Left ventricle myocardium inferior (tissue), 1 donor: ENCODE measurements at regions not wholly inside any gene's neighbourhood (a gene's known extent, or its start where the extent isn't known, plus 50 kb on each side); places are given as distances from the start of the nearest gene placed in this dataset.

ENCODE experiments used
- DNase-seq: peaks from one replicate; pipeline ENCODE4 v3.0.0-alpha.2; 2020
- H3K27ac ChIP-seq: fragments of 200-600 bp; replicated peaks from 2 replicates; pipeline ENCODE4 v1.8.0; 2021
- H3K27me3 ChIP-seq: fragments of 200-600 bp; 2 replicates; pipeline ENCODE4 v1.8.0; 2021; ENCODE audit warnings: low read depth
- H3K36me3 ChIP-seq: fragments of 200-600 bp; 2 replicates; pipeline ENCODE4 v1.8.0; 2021
- H3K4me1 ChIP-seq: fragments of 200-600 bp; 2 replicates; pipeline ENCODE4 v1.8.0; 2021
- H3K4me3 ChIP-seq: fragments of 200-600 bp; 2 replicates; pipeline ENCODE4 v1.8.0; 2021; ENCODE audit warnings: mild to moderate bottlenecking, moderate library complexity
- H3K9me3 ChIP-seq: fragments of 200-600 bp; replicated peaks from 2 replicates; pipeline ENCODE4 v1.8.0; 2021
- intact Hi-C: fragments of 100-400 bp; cut with micrococcal nuclease; formaldehyde crosslinking; loops from one replicate; pipeline ENCODE4 v1.11.0; 2022
- TF ChIP-seq, protein P1 (sequence below): fragments of 200-600 bp; IDR thresholded peaks from 2 replicates; pipeline ENCODE4 v1.8.0; 2021; ENCODE audit warnings: antibody characterized with exemption, mild to moderate bottlenecking, borderline replicate concordance
- donor health status: DM: no; HTN: yes; CAD: no; lungs with severe emphysema.

DNA sequence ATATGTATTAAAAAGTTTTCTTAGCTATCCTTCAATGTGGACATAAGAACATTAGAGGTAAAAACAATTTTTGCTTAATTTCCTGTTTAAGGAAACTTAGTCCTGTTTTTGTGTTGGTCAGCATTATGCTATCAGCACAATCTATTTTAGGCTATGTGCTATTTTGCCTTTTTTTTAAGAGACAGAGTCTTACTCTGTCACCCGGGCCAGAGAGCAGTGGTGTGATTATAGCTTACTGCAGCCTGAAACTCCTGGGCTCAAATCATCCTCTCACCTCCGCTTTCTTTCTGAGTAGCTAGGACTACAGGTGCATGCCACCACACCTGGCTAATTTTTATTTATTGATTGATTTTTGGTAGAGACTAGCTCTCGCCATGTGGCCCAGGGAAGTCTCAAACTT lies 199.1 kb upstream of the TMPRSS15 start:
- Histone ChIP-seq H3K4me1 (no peaks in the 10 kb centered on the region), H3K27me3 (no peaks in the 10 kb centered on the region), H3K27ac (no peak overlapping the region), H3K9me3 (peaks cover 7% of the 10 kb centered on the region), H3K36me3 (no peaks in the 10 kb centered on the region), H3K4me3 (no peak overlapping the region)
- intact Hi-C loops: no loop called here
- TF ChIP-seq, protein P1, sequence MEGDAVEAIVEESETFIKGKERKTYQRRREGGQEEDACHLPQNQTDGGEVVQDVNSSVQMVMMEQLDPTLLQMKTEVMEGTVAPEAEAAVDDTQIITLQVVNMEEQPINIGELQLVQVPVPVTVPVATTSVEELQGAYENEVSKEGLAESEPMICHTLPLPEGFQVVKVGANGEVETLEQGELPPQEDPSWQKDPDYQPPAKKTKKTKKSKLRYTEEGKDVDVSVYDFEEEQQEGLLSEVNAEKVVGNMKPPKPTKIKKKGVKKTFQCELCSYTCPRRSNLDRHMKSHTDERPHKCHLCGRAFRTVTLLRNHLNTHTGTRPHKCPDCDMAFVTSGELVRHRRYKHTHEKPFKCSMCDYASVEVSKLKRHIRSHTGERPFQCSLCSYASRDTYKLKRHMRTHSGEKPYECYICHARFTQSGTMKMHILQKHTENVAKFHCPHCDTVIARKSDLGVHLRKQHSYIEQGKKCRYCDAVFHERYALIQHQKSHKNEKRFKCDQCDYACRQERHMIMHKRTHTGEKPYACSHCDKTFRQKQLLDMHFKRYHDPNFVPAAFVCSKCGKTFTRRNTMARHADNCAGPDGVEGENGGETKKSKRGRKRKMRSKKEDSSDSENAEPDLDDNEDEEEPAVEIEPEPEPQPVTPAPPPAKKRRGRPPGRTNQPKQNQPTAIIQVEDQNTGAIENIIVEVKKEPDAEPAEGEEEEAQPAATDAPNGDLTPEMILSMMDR: no peak
- DNase-seq: no peak

DNA sequence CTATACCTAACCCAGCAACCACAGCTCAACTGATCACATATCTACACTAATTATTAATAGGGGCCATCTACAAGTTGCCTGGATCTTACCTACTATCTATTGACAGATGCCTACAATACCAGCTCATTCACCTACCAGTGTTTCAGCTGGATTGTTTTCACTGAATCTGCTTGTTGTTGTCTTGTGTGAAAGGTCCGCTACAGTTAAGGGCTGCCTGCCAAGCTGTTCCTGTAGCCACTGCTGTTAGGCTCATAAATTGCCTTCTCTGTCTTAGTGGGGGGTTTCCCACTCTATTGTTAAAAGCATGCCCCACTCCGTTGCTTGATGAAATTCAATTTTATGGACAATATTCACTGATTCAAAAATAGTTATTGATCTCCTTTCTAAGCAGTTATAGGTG lies 199.7 kb upstream of the TMPRSS15 start:
- TF ChIP-seq, protein P1: no peak
- H3K27ac ChIP-seq: no peak overlapping the region
- no peaks in the 10 kb centered on the region for H3K36me3 ChIP-seq
- peaks cover 7% of the 10 kb centered on the region for H3K9me3 ChIP-seq
- H3K4me3 ChIP-seq: no peak overlapping the region
- intact Hi-C loops: no loop called here
- H3K27me3 ChIP-seq: no peaks in the 10 kb centered on the region
- H3K4me1 ChIP-seq: no peaks in the 10 kb centered on the region
- no peak for DNase-seq

DNA sequence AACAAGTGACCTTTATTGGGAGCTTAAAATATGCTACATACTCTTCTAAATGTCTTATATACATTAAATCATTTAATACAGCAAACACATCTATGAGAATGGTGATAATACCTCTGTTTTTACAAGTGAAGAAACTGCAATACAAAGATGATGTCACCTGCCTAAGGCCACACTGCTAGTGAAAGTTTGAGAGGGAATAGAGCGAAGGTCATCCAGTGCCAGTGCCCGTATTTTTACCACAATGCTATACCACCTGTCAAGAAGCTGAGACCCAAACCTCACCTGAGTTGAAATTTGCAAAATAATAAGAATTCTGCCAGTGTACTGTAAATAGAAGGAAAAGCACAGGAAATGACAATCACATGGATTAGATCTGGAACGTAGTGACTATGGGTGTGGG lies 200.4 kb upstream of the TMPRSS15 start:
- no peak for DNase-seq
- peaks cover 7% of the 10 kb centered on the region for H3K9me3 ChIP-seq
- TF ChIP-seq, protein P1: no peak
- no peaks in the 10 kb centered on the region for H3K4me1 ChIP-seq
- H3K4me3 ChIP-seq: no peak overlapping the region
- H3K36me3 ChIP-seq: no peaks in the 10 kb centered on the region
- no peak overlapping the region for H3K27ac ChIP-seq
- no peaks in the 10 kb centered on the region for H3K27me3 ChIP-seq
- intact Hi-C loops: no loop called here

DNA sequence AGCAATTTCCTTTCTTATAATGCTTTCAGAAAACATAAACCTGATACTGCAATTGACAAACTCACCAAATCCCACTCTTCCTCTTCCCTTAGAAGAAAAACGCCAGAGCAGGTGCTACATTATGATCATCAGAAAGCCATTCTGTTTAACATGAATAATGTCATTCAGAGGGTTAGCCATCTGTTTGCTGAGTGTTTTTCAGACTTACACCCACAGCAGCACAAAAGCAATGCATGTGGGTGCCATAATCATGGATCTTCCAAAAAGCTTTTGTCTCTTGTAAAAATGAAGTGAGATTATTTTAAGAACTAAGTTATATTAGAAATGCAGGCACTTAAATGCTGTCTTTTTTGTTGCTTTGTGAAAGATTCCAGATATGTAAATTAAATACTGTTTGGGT lies 204.6 kb upstream of the TMPRSS15 start:
- Histone ChIP-seq H3K4me3 (no peak overlapping the region), H3K9me3 (no peaks in the 10 kb centered on the region), H3K4me1 (no peaks in the 10 kb centered on the region), H3K27me3 (no peaks in the 10 kb centered on the region), H3K36me3 (no peaks in the 10 kb centered on the region), H3K27ac (no peak overlapping the region)
- TF ChIP-seq, protein P1: no peak
- no peak for DNase-seq
- intact Hi-C loops: no loop called here

DNA sequence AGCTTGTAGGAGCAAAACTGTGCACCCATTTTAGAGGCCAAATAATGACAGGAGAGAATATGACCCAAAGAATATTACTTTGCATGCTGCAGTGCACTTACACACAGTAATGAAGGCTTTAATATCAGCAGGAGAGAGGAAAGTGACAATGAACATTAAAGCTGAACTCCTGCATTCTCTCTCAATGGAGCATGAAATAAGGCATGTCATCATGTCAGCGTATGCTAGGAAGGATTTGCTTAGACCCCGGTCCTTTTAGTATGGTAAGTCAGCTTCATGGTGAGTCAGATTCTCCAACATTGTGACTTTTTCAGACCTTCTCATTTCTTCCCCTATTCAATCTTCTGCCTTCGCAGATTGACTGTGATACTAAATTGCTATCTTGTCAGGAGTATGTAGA lies 210.7 kb upstream of the TMPRSS15 start:
- Histone ChIP-seq H3K36me3 (no peaks in the 10 kb centered on the region), H3K9me3 (no peaks in the 10 kb centered on the region), H3K27me3 (no peaks in the 10 kb centered on the region), H3K27ac (no peak overlapping the region), H3K4me3 (no peak overlapping the region), H3K4me1 (no peaks in the 10 kb centered on the region)
- intact Hi-C loops: no loop called here
- TF ChIP-seq, protein P1: no peak
- no peak for DNase-seq

DNA sequence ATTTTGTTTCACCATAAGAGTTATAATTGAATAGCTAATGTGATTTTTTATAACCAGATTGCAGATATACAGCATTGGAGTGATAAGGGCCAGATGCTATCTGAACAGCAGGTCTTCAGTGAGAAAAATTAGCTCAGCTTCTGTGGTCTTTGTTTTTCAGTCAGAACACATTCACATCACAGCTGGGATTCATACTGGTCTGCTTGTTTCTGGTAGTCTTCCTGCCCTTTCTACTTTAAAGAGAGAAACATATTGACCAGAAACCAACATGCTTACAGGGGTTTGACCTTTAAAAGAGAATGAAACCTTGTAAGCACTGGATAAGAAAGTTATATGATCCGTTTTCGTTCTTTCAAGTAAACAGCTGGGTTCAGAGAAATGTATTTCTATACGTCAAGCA lies 213.7 kb upstream of the TMPRSS15 start:
- no peak for DNase-seq
- no peaks in the 10 kb centered on the region for H3K4me1 ChIP-seq
- no peak overlapping the region for H3K27ac ChIP-seq
- no peak overlapping the region for H3K4me3 ChIP-seq
- no peaks in the 10 kb centered on the region for H3K27me3 ChIP-seq
- no peaks in the 10 kb centered on the region for H3K36me3 ChIP-seq
- intact Hi-C loops: no loop called here
- H3K9me3 ChIP-seq: no peaks in the 10 kb centered on the region
- TF ChIP-seq, protein P1: no peak
